GM23248 (cell line): ENCODE measurements at regions not wholly inside any gene's neighbourhood (a gene's known extent, or its start where the extent isn't known, plus 50 kb on each side); places are given as distances from the start of the nearest gene placed in this dataset.

Experiments
- EZH2 ChIP-seq: fragments of 200-600 bp; sonication (generic); IDR thresholded peaks from 2 replicates; pipeline ENCODE4 v1.6.1; 2018; ENCODE audit warnings: antibody characterized with exemption, mild to moderate bottlenecking; ENCODE audit not compliant: insufficient read depth, poor library complexity, severe bottlenecking
- EZH2phosphoT487 ChIP-seq: fragments of 200-600 bp; sonication (generic); IDR thresholded peaks from 2 replicates; pipeline ENCODE4 v1.6.1; 2018; ENCODE audit warnings: antibody characterized with exemption, moderate library complexity, mild to moderate bottlenecking, low read depth; ENCODE audit not compliant: insufficient read depth

GRCh38 chr2:147636238-147636882 is 208.5 kb upstream of the ACVR2A start:
- TF ChIP-seq EZH2phosphoT487 (no peak), EZH2 (no peak)
